ENCODE measurements at regions not wholly inside any gene's neighbourhood (a gene's known extent, or its start where the extent isn't known, plus 50 kb on each side); places are given as distances from the start of the nearest gene placed in this dataset.

DNA sequence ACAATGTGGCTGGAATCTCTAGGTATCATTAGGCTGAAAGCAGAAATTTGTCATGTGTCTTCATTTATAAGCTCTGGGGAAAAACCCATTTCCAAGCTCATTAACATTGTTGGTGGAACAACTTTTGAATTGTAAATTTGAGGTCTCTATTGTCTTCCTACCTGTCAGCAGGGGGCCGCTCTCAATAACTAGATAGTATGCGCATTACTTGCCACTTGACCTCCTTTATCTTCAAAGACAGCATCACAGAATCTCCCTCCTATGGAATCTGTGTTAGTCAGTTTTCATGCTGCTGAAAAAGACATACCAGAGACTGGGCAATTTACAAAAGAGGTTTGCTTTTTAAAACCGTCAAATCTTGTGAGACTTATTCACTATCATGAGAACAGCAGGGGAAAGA is 223.1 kb downstream of the CALCRL start (continued):
- TF ChIP-seq, protein P1, sequence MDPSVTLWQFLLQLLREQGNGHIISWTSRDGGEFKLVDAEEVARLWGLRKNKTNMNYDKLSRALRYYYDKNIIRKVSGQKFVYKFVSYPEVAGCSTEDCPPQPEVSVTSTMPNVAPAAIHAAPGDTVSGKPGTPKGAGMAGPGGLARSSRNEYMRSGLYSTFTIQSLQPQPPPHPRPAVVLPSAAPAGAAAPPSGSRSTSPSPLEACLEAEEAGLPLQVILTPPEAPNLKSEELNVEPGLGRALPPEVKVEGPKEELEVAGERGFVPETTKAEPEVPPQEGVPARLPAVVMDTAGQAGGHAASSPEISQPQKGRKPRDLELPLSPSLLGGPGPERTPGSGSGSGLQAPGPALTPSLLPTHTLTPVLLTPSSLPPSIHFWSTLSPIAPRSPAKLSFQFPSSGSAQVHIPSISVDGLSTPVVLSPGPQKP (CRISPR knock-in tag; IDR thresholded peaks at IDR 0.05), result no peak
- no peak for TF ChIP-seq NR2F6 (CRISPR knock-in tag; IDR thresholded peaks at IDR 0.05)
- TF ChIP-seq, protein P2, sequence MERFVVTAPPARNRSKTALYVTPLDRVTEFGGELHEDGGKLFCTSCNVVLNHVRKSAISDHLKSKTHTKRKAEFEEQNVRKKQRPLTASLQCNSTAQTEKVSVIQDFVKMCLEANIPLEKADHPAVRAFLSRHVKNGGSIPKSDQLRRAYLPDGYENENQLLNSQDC (CRISPR knock-in tag; IDR thresholded peaks at IDR 0.05), result no peak

DNA sequence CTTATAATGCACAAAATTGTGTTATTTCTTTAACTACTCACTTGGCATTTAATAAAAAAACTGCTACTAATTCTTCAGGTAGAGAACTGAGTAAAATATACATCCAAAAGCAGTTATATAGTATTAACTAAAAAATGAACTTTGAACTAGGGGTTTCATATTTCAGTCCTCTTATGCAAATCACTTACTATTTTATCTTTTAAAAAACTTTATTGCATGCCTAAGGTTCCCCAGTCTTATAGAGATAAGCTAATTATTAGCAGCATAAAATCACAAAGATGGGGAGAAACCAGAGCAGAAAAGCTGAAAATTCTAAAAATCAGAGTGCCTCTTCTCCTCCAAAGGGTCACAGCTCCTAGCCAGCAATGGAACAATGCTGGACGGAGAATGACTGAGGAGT is 228.0 kb downstream of the CALCRL start:
- TF ChIP-seq, protein P3, sequence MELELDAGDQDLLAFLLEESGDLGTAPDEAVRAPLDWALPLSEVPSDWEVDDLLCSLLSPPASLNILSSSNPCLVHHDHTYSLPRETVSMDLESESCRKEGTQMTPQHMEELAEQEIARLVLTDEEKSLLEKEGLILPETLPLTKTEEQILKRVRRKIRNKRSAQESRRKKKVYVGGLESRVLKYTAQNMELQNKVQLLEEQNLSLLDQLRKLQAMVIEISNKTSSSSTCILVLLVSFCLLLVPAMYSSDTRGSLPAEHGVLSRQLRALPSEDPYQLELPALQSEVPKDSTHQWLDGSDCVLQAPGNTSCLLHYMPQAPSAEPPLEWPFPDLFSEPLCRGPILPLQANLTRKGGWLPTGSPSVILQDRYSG (tag; conservative IDR thresholded peaks at IDR 0.05; ENCODE audit: low read depth), result no peak
- TF ChIP-seq XRCC3 (IDR thresholded peaks at IDR 0.05), result no peak
- TF ChIP-seq NFYB (IDR thresholded peaks at IDR 0.05; ENCODE audit: extremely low read depth, insufficient read length), result no peak
- no peak for TF ChIP-seq ZNF324 (CRISPR knock-in tag; IDR thresholded peaks at IDR 0.05)
- TF ChIP-seq, protein P4, sequence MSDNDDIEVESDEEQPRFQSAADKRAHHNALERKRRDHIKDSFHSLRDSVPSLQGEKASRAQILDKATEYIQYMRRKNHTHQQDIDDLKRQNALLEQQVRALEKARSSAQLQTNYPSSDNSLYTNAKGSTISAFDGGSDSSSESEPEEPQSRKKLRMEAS (CRISPR knock-in tag; IDR thresholded peaks at IDR 0.05), result no peak
- TF ChIP-seq DDX20 (tag; IDR thresholded peaks at IDR 0.05; ENCODE audit: low read depth), result no peak
- TF ChIP-seq ZFPM2 (CRISPR knock-in tag; IDR thresholded peaks at IDR 0.05), result no peak
- TF ChIP-seq E2F3 (CRISPR knock-in tag; IDR thresholded peaks at IDR 0.05), result no peak
- TF ChIP-seq TEAD4 (IDR thresholded peaks at IDR 0.05; ENCODE audit: low read length), result no peak
- TF ChIP-seq TEAD4 (CRISPR knock-in tag; IDR thresholded peaks at IDR 0.05; ENCODE audit: borderline replicate concordance), result no peak
- TF ChIP-seq, protein P5, sequence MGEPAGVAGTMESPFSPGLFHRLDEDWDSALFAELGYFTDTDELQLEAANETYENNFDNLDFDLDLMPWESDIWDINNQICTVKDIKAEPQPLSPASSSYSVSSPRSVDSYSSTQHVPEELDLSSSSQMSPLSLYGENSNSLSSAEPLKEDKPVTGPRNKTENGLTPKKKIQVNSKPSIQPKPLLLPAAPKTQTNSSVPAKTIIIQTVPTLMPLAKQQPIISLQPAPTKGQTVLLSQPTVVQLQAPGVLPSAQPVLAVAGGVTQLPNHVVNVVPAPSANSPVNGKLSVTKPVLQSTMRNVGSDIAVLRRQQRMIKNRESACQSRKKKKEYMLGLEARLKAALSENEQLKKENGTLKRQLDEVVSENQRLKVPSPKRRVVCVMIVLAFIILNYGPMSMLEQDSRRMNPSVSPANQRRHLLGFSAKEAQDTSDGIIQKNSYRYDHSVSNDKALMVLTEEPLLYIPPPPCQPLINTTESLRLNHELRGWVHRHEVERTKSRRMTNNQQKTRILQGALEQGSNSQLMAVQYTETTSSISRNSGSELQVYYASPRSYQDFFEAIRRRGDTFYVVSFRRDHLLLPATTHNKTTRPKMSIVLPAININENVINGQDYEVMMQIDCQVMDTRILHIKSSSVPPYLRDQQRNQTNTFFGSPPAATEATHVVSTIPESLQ (CRISPR knock-in tag; IDR thresholded peaks at IDR 0.05), result no peak
- Histone ChIP-seq H3K4me3 (no peak overlapping the region), H3K36me3 (ENCODE audit: control insufficient read depth, insufficient read depth, low read length) (no peaks in the 10 kb centered on the region), H2AFZ (ENCODE audit: low read depth, low read length) (no peak overlapping the region), H3K9me3 (replicated peaks; ENCODE audit: control insufficient read depth, insufficient read depth, low read depth, low read length) (no peaks in the 10 kb centered on the region), H3K9ac (ENCODE audit: insufficient read depth in 1 of 2, low read depth in 2 of 2, low read length in 2 of 2) (no peak overlapping the region), H3K4me1 (replicated peaks in 1 of 2; ENCODE audit: control insufficient read depth in 2 of 2, insufficient read depth in 2 of 2, low read length in 2 of 2) (peaks cover 0 to 5% of the 10 kb centered on the region in 2 experiments; a peak in 2 of 5 replicates), H3K27ac (ENCODE audit: extremely low read depth, low read depth, low read length) (no peak overlapping the region), H3K9me1 (ENCODE audit: control insufficient read depth, insufficient read depth, low read length) (no peaks in the 10 kb centered on the region), H3K79me2 (ENCODE audit: control insufficient read depth, insufficient read depth, low read length) (no peaks in the 10 kb centered on the region), H3K4me2 (ENCODE audit: insufficient read depth, low read length) (no peak overlapping the region), H3K27me3 (ENCODE audit: control insufficient read depth in 2 of 2, insufficient read depth in 2 of 2, low read length in 2 of 2) (no peaks in the 10 kb centered on the region), H4K20me1 (replicated peaks; ENCODE audit: control insufficient read depth, insufficient read depth, low read length) (no peaks in the 10 kb centered on the region)
- no TSS peak for BruUV-seq (replicated peaks)
- ATAC-seq (no peak), DNase-seq (ENCODE audit: extremely low read depth in 1 of 4, low spot score in 3 of 4) (no peak), FAIRE-seq (no peak)
- in situ Hi-C loops (cut with MboI) (no loop called here), intact Hi-C loops (cut with micrococcal nuclease) (no loop called here)
- POLR2A ChIA-PET, result interaction anchor here (0.7 kb wide), 1 partner anchor 47 kb away, joined by 4 read pairs; no protein-coding TSS in a partner anchor
- CTCF ChIA-PET (ENCODE audit: low intra/inter-chr PET ratio), result no interaction called here
- 24% methylated on average over 1 of the region's 1 CpG for WGBS (ENCODE audit: insufficient coverage, low coverage, missing lambda C conversion rate)

Measured in K562 (cell line).